Erythroblast (primary cell): ENCODE measurements at regions not wholly inside any gene's neighbourhood (a gene's known extent, or its start where the extent isn't known, plus 50 kb on each side); places are given as distances from the start of the nearest gene placed in this dataset.

Source experiments
- GATA1 ChIP-seq: IDR thresholded peaks from 2 replicates; pipeline ENCODE4 v1.6.1; 2011; ENCODE audit warnings: low read depth, mild to moderate bottlenecking, control low read depth, low read length, moderate library complexity
- POLR2A ChIP-seq: IDR thresholded peaks from 2 replicates; pipeline ENCODE4 v1.6.1; 2011; ENCODE audit warnings: mild to moderate bottlenecking, low read length

GRCh38 chr18:79625195-79625923 lies 54.2 kb upstream of the CTDP1 start:
- TF ChIP-seq POLR2A (no peak), GATA1 (no peak)
